OCI-LY1 (cell line): ENCODE measurements at regions not wholly inside any gene's neighbourhood (a gene's known extent, or its start where the extent isn't known, plus 50 kb on each side); places are given as distances from the start of the nearest gene placed in this dataset.

Experiments used
- CTCF ChIP-seq: fragments of 200-600 bp; sonication (generic), shearing (Covaris generic); IDR thresholded peaks from 2 replicates; pipeline ENCODE4 v1.5.1; 2017; ENCODE audit warnings: mild to moderate bottlenecking, antibody characterized with exemption, low read length, moderate library complexity, mixed read lengths
- EZH2 ChIP-seq: fragments of 200-600 bp; sonication (generic), shearing (Covaris generic); IDR thresholded peaks from 2 replicates; pipeline ENCODE4 v1.8.0; 2017; ENCODE audit warnings: borderline replicate concordance, mixed run types, mild to moderate bottlenecking, antibody characterized with exemption, low read length, moderate library complexity, mixed read lengths

- TF ChIP-seq CTCF (no peak), EZH2 (no peak)
Observed at GRCh38 chr13:90645582-90645981, 701.9 kb upstream of the MIR17HG start.
